WTC11 (cell line): ENCODE measurements at regions not wholly inside any gene's neighbourhood (a gene's known extent, or its start where the extent isn't known, plus 50 kb on each side); places are given as distances from the start of the nearest gene placed in this dataset.
A peak's percentile ranks its signal among the peaks of the same experiment; 100 is the strongest.

ENCODE experiments used
- ATAC-seq: fragments of 200-7000 bp; cut with Tn5 transposase; 2 replicates; pipeline ENCODE4 v1.10.0; 2021; ENCODE audit warnings: mild to moderate bottlenecking, moderate library complexity
- CTCF ChIA-PET: fragments of 300-600 bp; sonication (Branson Sonifier 250); formaldehyde crosslinking; loops from one replicate; lab custom pipeline; 2021; ENCODE audit warnings: antibody characterized with exemption; lab: Charles Lee
- POLR2A ChIA-PET: fragments of 350-600 bp; sonication (Branson Sonifier 250); formaldehyde crosslinking; loops from one replicate; lab custom pipeline; 2021; ENCODE audit warnings: antibody characterized with exemption; lab: Charles Lee
- DNase-seq: peaks from one replicate; pipeline ENCODE4 v3.0.0; 2021; ENCODE audit warnings: low spot score
- H3K27ac Mint-ChIP-seq: 2 replicates; pipeline ENCODE4 v1.8.0; 2021; ENCODE audit warnings: mixed read lengths
- H3K27me3 Mint-ChIP-seq: 2 replicates; pipeline ENCODE4 v1.8.0; 2021; ENCODE audit warnings: low read depth, mild to moderate bottlenecking, moderate library complexity, mixed read lengths
- H3K36me3 Mint-ChIP-seq: 2 replicates; pipeline ENCODE4 v1.8.0; 2021; ENCODE audit warnings: mixed read lengths
- H3K4me1 Mint-ChIP-seq: 2 replicates; pipeline ENCODE4 v1.8.0; 2022; ENCODE audit warnings: mixed read lengths
- H3K4me3 Mint-ChIP-seq: 2 replicates; pipeline ENCODE4 v1.8.0; 2021; ENCODE audit warnings: mild to moderate bottlenecking, moderate library complexity, mixed read lengths
- H3K9me3 Mint-ChIP-seq: 2 replicates; pipeline ENCODE4 v1.8.0; 2021; ENCODE audit warnings: mixed read lengths
- ATF1 ChIP-seq: sonication (generic); formaldehyde crosslinking; IDR thresholded peaks from 2 replicates; pipeline ENCODE4 v1.8.1; 2023; ENCODE audit warnings: mild to moderate bottlenecking, moderate library complexity, missing genetic modification reagents
- ATF2 ChIP-seq: sonication (generic); formaldehyde crosslinking; IDR thresholded peaks from 2 replicates; pipeline ENCODE4 v1.8.1; 2022; ENCODE audit warnings: low read depth, missing genetic modification reagents, borderline replicate concordance
- ERG ChIP-seq: fragments of 250-450 bp; sonication (Bioruptor Pico); IDR thresholded peaks from 2 replicates; pipeline ENCODE4 v1.8.0; 2021; ENCODE audit warnings: mild to moderate bottlenecking
- ESRRA ChIP-seq: sonication (generic); formaldehyde crosslinking; IDR thresholded peaks from 2 replicates; pipeline ENCODE4 v1.8.1; 2022; ENCODE audit warnings: mild to moderate bottlenecking, missing genetic modification reagents, borderline replicate concordance
- HMGA2 ChIP-seq: fragments of 250-450 bp; sonication (Bioruptor Pico); IDR thresholded peaks from 2 replicates; pipeline ENCODE4 v1.4.0; 2021; ENCODE audit warnings: mild to moderate bottlenecking, moderate library complexity
- IRF2 ChIP-seq: sonication (generic); formaldehyde crosslinking; IDR thresholded peaks from 2 replicates; pipeline ENCODE4 v1.8.0; 2022; ENCODE audit warnings: low read depth, missing genetic modification reagents, borderline replicate concordance
- JAZF1 ChIP-seq: fragments of 250-450 bp; sonication (Bioruptor Pico); IDR thresholded peaks from 2 replicates; pipeline ENCODE4 v1.9.0; 2021; ENCODE audit warnings: moderate library complexity, mild to moderate bottlenecking, inconsistent platforms
- OVOL2 ChIP-seq: fragments of 250-450 bp; sonication (Bioruptor Pico); IDR thresholded peaks from 2 replicates; pipeline ENCODE4 v1.9.0; 2021; ENCODE audit warnings: mild to moderate bottlenecking, borderline replicate concordance
- RELA ChIP-seq: sonication (generic); formaldehyde crosslinking; IDR thresholded peaks from 2 replicates; pipeline ENCODE4 v1.8.1; 2022; ENCODE audit warnings: missing genetic modification reagents, mild to moderate bottlenecking, borderline replicate concordance
- USF1 ChIP-seq: sonication (generic); formaldehyde crosslinking; IDR thresholded peaks from 2 replicates; pipeline ENCODE4 v1.8.0; 2022; ENCODE audit warnings: mild to moderate bottlenecking, missing genetic modification reagents
- USF2 ChIP-seq: sonication (generic); formaldehyde crosslinking; IDR thresholded peaks from 2 replicates; pipeline ENCODE4 v1.8.1; 2023; ENCODE audit warnings: mild to moderate bottlenecking, missing genetic modification reagents, moderate library complexity
- ZMAT4 ChIP-seq: fragments of 250-450 bp; sonication (Bioruptor Pico); IDR thresholded peaks from 2 replicates; pipeline ENCODE4 v1.9.0; 2021; ENCODE audit warnings: mild to moderate bottlenecking
- ZNF121 ChIP-seq: sonication (generic); formaldehyde crosslinking; IDR thresholded peaks from 2 replicates; pipeline ENCODE4 v1.8.0; 2023; ENCODE audit warnings: missing genetic modification reagents
- ZNF396 ChIP-seq: fragments of 250-450 bp; sonication (Bioruptor Pico); IDR thresholded peaks from 2 replicates; pipeline ENCODE4 v1.8.0; 2021; ENCODE audit warnings: mild to moderate bottlenecking, moderate library complexity, borderline replicate concordance
- ZNF416 ChIP-seq: fragments of 250-450 bp; sonication (Bioruptor Pico); IDR thresholded peaks from 2 replicates; pipeline ENCODE4 v1.9.0; 2021; ENCODE audit warnings: mild to moderate bottlenecking, inconsistent platforms
- ZNF423 ChIP-seq: fragments of 250-450 bp; sonication (Bioruptor Pico); IDR thresholded peaks from 2 replicates; pipeline ENCODE4 v2.1.2; 2022; ENCODE audit warnings: mild to moderate bottlenecking, moderate library complexity
- TF ChIP-seq, protein P1 (sequence below): sonication (generic); formaldehyde crosslinking; IDR thresholded peaks from 2 replicates; pipeline ENCODE4 v1.8.1; 2023; ENCODE audit warnings: mild to moderate bottlenecking, missing genetic modification reagents, moderate library complexity
- TF ChIP-seq, protein P2 (sequence below): sonication (generic); formaldehyde crosslinking; IDR thresholded peaks from 2 replicates; pipeline ENCODE4 v1.8.1; 2023; ENCODE audit warnings: mild to moderate bottlenecking, moderate library complexity, missing genetic modification reagents
- TF ChIP-seq, protein P3 (sequence below): sonication (generic); formaldehyde crosslinking; IDR thresholded peaks from 2 replicates; pipeline ENCODE4 v1.8.1; 2022; ENCODE audit warnings: mild to moderate bottlenecking, moderate library complexity, missing genetic modification reagents

GRCh38 chr18:76126327-76126726, 368.7 kb downstream of the ZNF516 start:
- H3K27me3 Mint-ChIP-seq = no peaks in the 10 kb centered on the region
- no peak overlapping the region for H3K4me3 Mint-ChIP-seq
- DNase-seq = peak; percentile 49
- H3K9me3 Mint-ChIP-seq = peaks cover 4% of the 10 kb centered on the region; the same call in 1 of the 2 replicates
- no peak overlapping the region for H3K27ac Mint-ChIP-seq
- CTCF ChIA-PET = interaction anchor here (0.5 to 1.7 kb wide), 5 partner anchors 62 to 435 kb away, joined by 3 to 5 read pairs (median 3); no protein-coding TSS in a partner anchor
- no peaks in the 10 kb centered on the region for H3K4me1 Mint-ChIP-seq
- POLR2A ChIA-PET = no interaction called here
- TF ChIP-seq ERG (no peak), ATF2 (CRISPR knock-in tag) (no peak), ESRRA (CRISPR knock-in tag) (no peak), ZNF423 (CRISPR knock-in tag) (no peak), RELA (CRISPR knock-in tag) (no peak), JAZF1 (CRISPR knock-in tag) (no peak), IRF2 (CRISPR knock-in tag) (no peak), ATF1 (no peak), ZNF121 (CRISPR knock-in tag) (no peak), ZMAT4 (no peak), HMGA2 (CRISPR knock-in tag) (no peak), ZNF396 (CRISPR knock-in tag) (no peak), USF1 (no peak), OVOL2 (CRISPR knock-in tag) (no peak), ZNF416 (CRISPR knock-in tag) (no peak), USF2 (CRISPR knock-in tag) (no peak)
- TF ChIP-seq, protein P1, sequence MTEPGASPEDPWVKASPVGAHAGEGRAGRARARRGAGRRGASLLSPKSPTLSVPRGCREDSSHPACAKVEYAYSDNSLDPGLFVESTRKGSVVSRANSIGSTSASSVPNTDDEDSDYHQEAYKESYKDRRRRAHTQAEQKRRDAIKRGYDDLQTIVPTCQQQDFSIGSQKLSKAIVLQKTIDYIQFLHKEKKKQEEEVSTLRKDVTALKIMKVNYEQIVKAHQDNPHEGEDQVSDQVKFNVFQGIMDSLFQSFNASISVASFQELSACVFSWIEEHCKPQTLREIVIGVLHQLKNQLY (CRISPR knock-in tag) = no peak
- TF ChIP-seq, protein P2, sequence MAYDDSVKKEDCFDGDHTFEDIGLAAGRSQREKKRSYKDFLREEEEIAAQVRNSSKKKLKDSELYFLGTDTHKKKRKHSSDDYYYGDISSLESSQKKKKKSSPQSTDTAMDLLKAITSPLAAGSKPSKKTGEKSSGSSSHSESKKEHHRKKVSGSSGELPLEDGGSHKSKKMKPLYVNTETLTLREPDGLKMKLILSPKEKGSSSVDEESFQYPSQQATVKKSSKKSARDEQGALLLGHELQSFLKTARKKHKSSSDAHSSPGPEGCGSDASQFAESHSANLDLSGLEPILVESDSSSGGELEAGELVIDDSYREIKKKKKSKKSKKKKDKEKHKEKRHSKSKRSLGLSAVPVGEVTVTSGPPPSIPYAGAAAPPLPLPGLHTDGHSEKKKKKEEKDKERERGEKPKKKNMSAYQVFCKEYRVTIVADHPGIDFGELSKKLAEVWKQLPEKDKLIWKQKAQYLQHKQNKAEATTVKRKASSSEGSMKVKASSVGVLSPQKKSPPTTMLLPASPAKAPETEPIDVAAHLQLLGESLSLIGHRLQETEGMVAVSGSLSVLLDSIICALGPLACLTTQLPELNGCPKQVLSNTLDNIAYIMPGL (CRISPR knock-in tag) = no peak
- TF ChIP-seq, protein P3, sequence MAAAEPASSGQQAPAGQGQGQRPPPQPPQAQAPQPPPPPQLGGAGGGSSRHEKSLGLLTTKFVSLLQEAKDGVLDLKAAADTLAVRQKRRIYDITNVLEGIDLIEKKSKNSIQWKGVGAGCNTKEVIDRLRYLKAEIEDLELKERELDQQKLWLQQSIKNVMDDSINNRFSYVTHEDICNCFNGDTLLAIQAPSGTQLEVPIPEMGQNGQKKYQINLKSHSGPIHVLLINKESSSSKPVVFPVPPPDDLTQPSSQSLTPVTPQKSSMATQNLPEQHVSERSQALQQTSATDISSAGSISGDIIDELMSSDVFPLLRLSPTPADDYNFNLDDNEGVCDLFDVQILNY (CRISPR knock-in tag) = no peak
- peak; percentile 92 for ATAC-seq
- H3K36me3 Mint-ChIP-seq = no peaks in the 10 kb centered on the region
